MM.1S (cell line): ENCODE measurements at regions not wholly inside any gene's neighbourhood (a gene's known extent, or its start where the extent isn't known, plus 50 kb on each side); places are given as distances from the start of the nearest gene placed in this dataset.

Experiments used
- DNase-seq: peaks from one replicate; pipeline ENCODE4 v3.0.0-alpha.2; 2015
- H2AFZ ChIP-seq: fragments of 300-600 bp; sonication (generic); 2 replicates; pipeline ENCODE4 v1.6.0; 2016; ENCODE audit warnings: antibody characterized with exemption, low read length
- H3F3A ChIP-seq: fragments of 300-600 bp; sonication (generic); 2 replicates; pipeline ENCODE4 v1.6.1; 2016; ENCODE audit warnings: mild to moderate bottlenecking, antibody characterized with exemption, low read length, moderate library complexity, mixed read lengths; ENCODE audit not compliant: insufficient read depth
- H3K27ac ChIP-seq: fragments of 300-600 bp; sonication (generic); 2 replicates; pipeline ENCODE4 v1.5.1; 2016; ENCODE audit warnings: mild to moderate bottlenecking, low read length
- H3K27me3 ChIP-seq: fragments of 300-600 bp; sonication (generic); replicated peaks from 2 replicates; pipeline ENCODE4 v1.6.0; 2016; ENCODE audit warnings: low read length; ENCODE audit not compliant: insufficient read depth
- H3K36me3 ChIP-seq: fragments of 300-600 bp; sonication (generic); replicated peaks from 2 replicates; pipeline ENCODE4 v1.6.1; 2016; ENCODE audit warnings: mild to moderate bottlenecking, low read length, mixed read lengths; ENCODE audit not compliant: insufficient read depth
- H3K4me1 ChIP-seq: fragments of 300-600 bp; sonication (generic); 2 replicates; pipeline ENCODE4 v1.6.1; 2016; ENCODE audit warnings: low read length, mixed read lengths
- H3K4me2 ChIP-seq: fragments of 300-600 bp; sonication (generic); 2 replicates; pipeline ENCODE4 v1.6.0; 2016; ENCODE audit warnings: low read depth, low read length
- H3K4me3 ChIP-seq: fragments of 300-600 bp; sonication (generic); 2 replicates; pipeline ENCODE4 v1.5.1; 2016; ENCODE audit warnings: low read length, mixed read lengths
- H3K79me2 ChIP-seq: fragments of 300-600 bp; sonication (generic); 2 replicates; pipeline ENCODE4 v1.6.1; 2016; ENCODE audit warnings: mixed run types, low read length, mixed read lengths
- H3K9ac ChIP-seq: fragments of 300-600 bp; sonication (generic); 2 replicates; pipeline ENCODE4 v1.6.1; 2016; ENCODE audit warnings: low read length, mixed read lengths
- H3K9me2 ChIP-seq: fragments of 300-600 bp; sonication (generic); replicated peaks from 2 replicates; pipeline ENCODE4 v1.6.1; 2016; ENCODE audit warnings: mild to moderate bottlenecking, low read length, mixed read lengths; ENCODE audit not compliant: insufficient read depth
- H3K9me3 ChIP-seq: fragments of 300-600 bp; sonication (generic); replicated peaks from 2 replicates; pipeline ENCODE4 v1.6.1; 2016; ENCODE audit warnings: mild to moderate bottlenecking, low read length, mixed read lengths; ENCODE audit not compliant: insufficient read depth
- H4K20me1 ChIP-seq: fragments of 300-600 bp; sonication (generic); 2 replicates; pipeline ENCODE4 v1.6.1; 2016; ENCODE audit warnings: mild to moderate bottlenecking, low read length, moderate library complexity, mixed read lengths; ENCODE audit not compliant: insufficient read depth
- EZH2 ChIP-seq: fragments of 300-600 bp; sonication (generic); optimal IDR thresholded peaks from 2 replicates; pipeline ENCODE3; 2017; ENCODE audit warnings: low read depth, mild to moderate bottlenecking, antibody characterized with exemption, low read length, mixed read lengths
- EZH2phosphoT487 ChIP-seq: fragments of 300-600 bp; sonication (generic); IDR thresholded peaks from 2 replicates; pipeline ENCODE4 v1.6.1; 2018; ENCODE audit warnings: antibody characterized with exemption, low read length
- TF ChIP-seq, protein P1 (sequence below): fragments of 300-600 bp; sonication (generic); IDR thresholded peaks from 2 replicates; pipeline ENCODE4 v1.5.1; 2016; ENCODE audit warnings: antibody characterized with exemption, low read length, mixed read lengths

DNA sequence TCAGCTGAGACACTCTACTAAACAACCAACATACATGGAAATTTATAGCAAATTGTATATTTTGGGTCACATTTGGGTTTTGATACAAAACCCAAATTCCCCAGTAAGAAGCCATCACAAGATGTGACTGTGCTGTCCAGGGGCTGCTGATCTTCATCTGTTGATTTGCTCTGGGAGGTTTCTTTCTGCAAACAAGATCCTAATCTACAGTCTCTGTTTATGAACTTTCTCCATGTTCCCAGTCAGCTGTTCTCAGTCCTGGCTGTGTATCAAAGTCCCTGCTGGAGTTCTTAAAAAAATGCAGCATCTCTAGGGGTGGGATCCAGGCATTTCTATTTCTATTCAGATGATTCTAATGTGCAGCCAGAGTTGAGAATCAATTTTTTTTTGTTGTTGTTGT lies 85.1 kb downstream of the ATP23 start:
- Histone ChIP-seq H3K9ac (no peak overlapping the region), H3K4me3 (no peak overlapping the region)

DNA sequence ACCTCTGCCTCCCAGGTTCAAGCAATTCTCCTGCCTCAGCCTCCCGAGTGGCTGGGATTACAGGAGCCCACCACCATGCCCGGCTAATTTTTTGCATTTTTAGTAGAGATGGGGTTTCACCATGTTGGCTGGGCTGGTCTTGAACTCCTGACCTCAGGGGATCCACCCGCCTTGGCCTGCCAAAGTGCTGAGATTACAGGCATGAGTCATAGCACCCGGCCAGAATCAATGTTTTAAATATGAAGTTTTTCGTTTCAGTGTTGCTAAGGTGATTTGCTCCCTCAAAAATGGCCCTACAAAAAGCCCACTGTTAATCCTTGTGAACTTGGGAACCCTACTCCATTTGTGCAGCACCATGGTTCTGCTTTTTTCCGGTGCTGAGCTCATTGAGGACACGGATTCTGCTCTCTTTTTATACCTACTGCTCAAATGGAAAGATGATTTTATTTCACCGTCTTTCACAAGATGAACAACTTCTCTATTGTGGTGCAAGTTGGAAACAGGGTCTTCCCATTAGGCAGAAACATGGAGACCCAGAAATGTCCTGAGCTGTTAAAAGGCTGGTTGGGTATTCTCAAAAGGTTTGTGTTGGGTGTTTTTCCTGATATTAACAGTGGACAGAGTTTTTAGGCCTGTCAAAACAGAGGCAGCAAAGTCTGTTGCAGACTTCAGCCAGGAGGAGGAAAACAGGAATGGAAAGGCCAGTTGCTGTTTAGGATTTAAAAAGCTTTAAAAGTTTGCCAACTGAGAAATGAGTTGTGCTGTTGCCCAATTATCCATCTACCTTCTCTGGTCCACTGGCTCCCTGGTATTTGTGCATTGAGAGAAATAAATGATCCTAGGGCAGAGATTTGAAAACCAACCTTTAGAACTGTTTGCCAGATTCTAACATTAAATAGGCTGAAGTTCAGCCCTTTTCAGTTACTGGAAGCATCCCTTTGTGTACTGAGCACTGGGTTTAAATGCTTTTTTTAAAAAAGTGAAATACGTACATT lies 85.8 kb downstream of the ATP23 start:
- Histone ChIP-seq H3K4me1 (no peaks in the 10 kb centered on the region), H3K9ac (no peak overlapping the region), H3K9me3 (no peaks in the 10 kb centered on the region), H3K27me3 (no peaks in the 10 kb centered on the region), H3K79me2 (no peaks in the 10 kb centered on the region), H3K4me2 (no peak overlapping the region), H4K20me1 (no peaks in the 10 kb centered on the region), H3K4me3 (no peak overlapping the region), H3K9me2 (no peaks in the 10 kb centered on the region), H3K36me3 (no peaks in the 10 kb centered on the region), H3K27ac (no peak overlapping the region), H3F3A (no peaks in the 10 kb centered on the region), H2AFZ (no peak overlapping the region)
- TF ChIP-seq, protein P1, sequence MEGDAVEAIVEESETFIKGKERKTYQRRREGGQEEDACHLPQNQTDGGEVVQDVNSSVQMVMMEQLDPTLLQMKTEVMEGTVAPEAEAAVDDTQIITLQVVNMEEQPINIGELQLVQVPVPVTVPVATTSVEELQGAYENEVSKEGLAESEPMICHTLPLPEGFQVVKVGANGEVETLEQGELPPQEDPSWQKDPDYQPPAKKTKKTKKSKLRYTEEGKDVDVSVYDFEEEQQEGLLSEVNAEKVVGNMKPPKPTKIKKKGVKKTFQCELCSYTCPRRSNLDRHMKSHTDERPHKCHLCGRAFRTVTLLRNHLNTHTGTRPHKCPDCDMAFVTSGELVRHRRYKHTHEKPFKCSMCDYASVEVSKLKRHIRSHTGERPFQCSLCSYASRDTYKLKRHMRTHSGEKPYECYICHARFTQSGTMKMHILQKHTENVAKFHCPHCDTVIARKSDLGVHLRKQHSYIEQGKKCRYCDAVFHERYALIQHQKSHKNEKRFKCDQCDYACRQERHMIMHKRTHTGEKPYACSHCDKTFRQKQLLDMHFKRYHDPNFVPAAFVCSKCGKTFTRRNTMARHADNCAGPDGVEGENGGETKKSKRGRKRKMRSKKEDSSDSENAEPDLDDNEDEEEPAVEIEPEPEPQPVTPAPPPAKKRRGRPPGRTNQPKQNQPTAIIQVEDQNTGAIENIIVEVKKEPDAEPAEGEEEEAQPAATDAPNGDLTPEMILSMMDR = no peak
- TF ChIP-seq EZH2phosphoT487 (no peak), EZH2 (no peak)
- no peak for DNase-seq

More for the DNA sequence above, 85.1 kb downstream of the ATP23 start:
- Histone ChIP-seq H3K79me2 (no peaks in the 10 kb centered on the region), H3K27ac (no peak overlapping the region), H3K4me1 (no peaks in the 10 kb centered on the region), H3K27me3 (no peaks in the 10 kb centered on the region), H4K20me1 (no peaks in the 10 kb centered on the region), H3K36me3 (no peaks in the 10 kb centered on the region), H2AFZ (no peak overlapping the region), H3K4me2 (no peak overlapping the region), H3F3A (no peaks in the 10 kb centered on the region), H3K9me3 (no peaks in the 10 kb centered on the region), H3K9me2 (no peaks in the 10 kb centered on the region)
- no peak for DNase-seq
- TF ChIP-seq EZH2 = no peak
- no peak for TF ChIP-seq EZH2phosphoT487
- TF ChIP-seq, protein P1 = no peak

DNA sequence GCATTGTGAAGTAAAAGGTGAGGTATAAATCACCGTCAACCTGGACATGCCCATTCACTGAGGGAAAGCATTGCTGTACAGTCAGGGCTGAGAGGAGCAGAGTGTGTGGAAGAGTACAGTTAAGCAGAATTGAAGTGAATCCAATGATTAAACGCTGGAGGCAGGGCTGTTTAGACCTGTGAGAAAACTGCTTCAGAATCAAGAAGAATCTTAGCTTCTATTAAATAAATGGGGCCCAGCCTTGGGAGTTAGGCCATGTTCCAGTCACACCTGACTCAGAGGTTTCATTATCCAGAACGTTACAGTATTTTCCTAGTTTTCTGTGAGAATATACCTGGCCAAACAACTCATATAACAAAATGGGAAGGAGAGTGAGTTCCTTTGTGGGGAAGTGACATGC lies 86.9 kb downstream of the ATP23 start:
- Histone ChIP-seq H3K36me3 (no peaks in the 10 kb centered on the region), H3K4me1 (no peaks in the 10 kb centered on the region), H3K9me3 (no peaks in the 10 kb centered on the region), H2AFZ (no peak overlapping the region), H3K27ac (no peak overlapping the region), H3K9me2 (no peaks in the 10 kb centered on the region), H3K79me2 (no peaks in the 10 kb centered on the region), H3K9ac (no peak overlapping the region), H3F3A (no peaks in the 10 kb centered on the region), H4K20me1 (no peaks in the 10 kb centered on the region), H3K4me3 (no peak overlapping the region), H3K4me2 (no peak overlapping the region), H3K27me3 (no peaks in the 10 kb centered on the region)
- TF ChIP-seq EZH2 (no peak), EZH2phosphoT487 (no peak)
- TF ChIP-seq, protein P1 = no peak
- DNase-seq = no peak
